ENCODE measurements at regions not wholly inside any gene's neighbourhood (a gene's known extent, or its start where the extent isn't known, plus 50 kb on each side); places are given as distances from the start of the nearest gene placed in this dataset.

- no peak for TF ChIP-seq GTF2I (CRISPR knock-in tag; conservative IDR thresholded peaks at IDR 0.05)
- TF ChIP-seq MLX (CRISPR knock-in tag; IDR thresholded peaks at IDR 0.05) = no peak
- TF ChIP-seq ATF1 (CRISPR knock-in tag; IDR thresholded peaks at IDR 0.05) = no peak
These were observed 706.4 kb downstream of the SORCS3 start (continued) for GRCh38 chr10:105347487-105347886.

- no peak for TF ChIP-seq USF1 (CRISPR knock-in tag; IDR thresholded peaks at IDR 0.05)
- no peak for TF ChIP-seq NR1H2 (CRISPR knock-in tag; IDR thresholded peaks at IDR 0.05)
- TF ChIP-seq NFYB (CRISPR knock-in tag; conservative IDR thresholded peaks at IDR 0.05; ENCODE audit: low read depth) = no peak
- TF ChIP-seq GRHL2 (CRISPR knock-in tag; IDR thresholded peaks at IDR 0.05; ENCODE audit: insufficient replicate concordance, severe bottlenecking) = no peak
- no peak for TF ChIP-seq SP1 (CRISPR knock-in tag; conservative IDR thresholded peaks at IDR 0.05)
- TF ChIP-seq JAZF1 (CRISPR knock-in tag; IDR thresholded peaks at IDR 0.05) = no peak
- no peak for TF ChIP-seq E2F4 (CRISPR knock-in tag; IDR thresholded peaks at IDR 0.05; ENCODE audit: borderline replicate concordance, low read depth)
- TF ChIP-seq FOXP4 (CRISPR knock-in tag; IDR thresholded peaks at IDR 0.05) = no peak
- TF ChIP-seq HMGA2 (CRISPR knock-in tag; IDR thresholded peaks at IDR 0.05) = no peak
- TF ChIP-seq CTCF (IDR thresholded peaks at IDR 0.05) = no peak
- TF ChIP-seq ETV6 (CRISPR knock-in tag; IDR thresholded peaks at IDR 0.05) = no peak
- TF ChIP-seq FOXK1 (CRISPR knock-in tag; IDR thresholded peaks at IDR 0.05) = no peak
- TF ChIP-seq USF2 (CRISPR knock-in tag; IDR thresholded peaks at IDR 0.05) = no peak
- TF ChIP-seq STAT6 (CRISPR knock-in tag; conservative IDR thresholded peaks at IDR 0.05; ENCODE audit: low read depth) = no peak
- TF ChIP-seq CREM (CRISPR knock-in tag; IDR thresholded peaks at IDR 0.05) = no peak
- TF ChIP-seq E2F5 (CRISPR knock-in tag; IDR thresholded peaks at IDR 0.05) = no peak
- ChIA-PET POLR2A (no interaction called here), CTCF (no interaction called here)
- Mint-ChIP-seq H3K27me3 (ENCODE audit: low read depth) (no peaks in the 10 kb centered on the region), H3K36me3 (no peaks in the 10 kb centered on the region), H3K9me3 (no peaks in the 10 kb centered on the region), H3K4me1 (peaks cover 20% of the 10 kb centered on the region), H3K4me3 (no peak overlapping the region), H3K27ac (no peak overlapping the region)
- DNase-seq (ENCODE audit: low spot score) (no peak), ATAC-seq (no peak)
These were observed 701.5 kb downstream of the SORCS3 start for GRCh38 chr10:105342606-105343005.
